HG03103 (cell line): ENCODE measurements at regions not wholly inside any gene's neighbourhood (a gene's known extent, or its start where the extent isn't known, plus 50 kb on each side); places are given as distances from the start of the nearest gene placed in this dataset.
"Not testable (repeated sequence)": the region's sequence is repeated elsewhere in the genome, so short reads cannot be mapped to it uniquely, and the experiment has no call there.

Experiments
- ATAC-seq: cut with Tn5 transposase; IDR thresholded peaks from one replicate; pipeline ENCODE4 v1.9.1; 2021; ENCODE audit warnings: low read depth; ENCODE audit not compliant: unreplicated experiment

DNA sequence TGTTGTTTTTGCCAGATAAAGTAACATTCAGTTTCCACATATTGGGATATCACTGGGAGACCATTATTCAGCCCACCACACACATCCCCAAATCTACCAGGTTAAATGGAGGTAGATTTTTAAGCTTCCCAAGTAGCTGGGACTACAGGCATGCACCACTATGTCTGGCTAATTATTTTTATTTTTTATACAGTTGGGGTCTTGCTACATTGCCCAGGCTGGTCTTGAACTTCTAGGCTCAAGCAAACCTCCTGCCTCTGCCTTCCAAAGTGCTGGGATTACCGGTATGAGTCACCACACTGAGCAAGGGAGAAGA, 96.6 kb upstream of the CHD2 start:
- no peak for ATAC-seq

DNA sequence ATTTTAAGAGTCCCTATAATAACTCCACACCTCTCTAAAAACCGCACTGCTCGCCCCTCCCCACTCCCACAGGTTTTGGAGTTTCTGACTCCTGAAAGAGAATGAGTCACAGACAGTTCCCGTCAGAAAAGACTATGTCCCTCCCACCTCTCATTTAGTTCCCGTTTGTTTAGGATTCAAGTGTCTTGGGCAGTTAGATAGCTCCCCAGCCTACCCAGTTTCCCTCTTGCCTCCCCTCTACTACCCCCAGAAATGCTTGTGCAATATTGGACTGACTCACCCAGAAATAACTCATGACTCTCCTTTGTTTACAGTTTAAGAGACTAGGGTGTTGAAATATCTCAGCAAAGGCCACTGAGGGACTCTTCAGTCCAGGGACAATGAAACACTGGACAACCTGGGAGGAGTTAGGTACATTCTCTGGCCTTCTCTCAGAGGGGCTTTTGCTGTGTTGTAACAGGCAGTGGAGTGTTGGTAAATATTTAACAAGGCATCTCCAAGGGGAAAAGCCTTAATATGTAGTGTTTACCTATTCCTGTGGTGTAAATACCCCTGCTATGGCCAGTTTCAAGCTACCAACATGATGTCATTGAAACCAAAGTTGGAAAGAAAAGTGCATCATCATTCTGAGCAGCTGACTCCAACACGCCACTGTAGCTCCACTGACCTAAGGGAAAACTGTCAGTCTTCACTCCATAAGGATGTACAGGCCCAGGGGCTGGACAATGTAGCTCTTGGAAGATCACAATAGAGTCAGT, 96.1 kb upstream of the CHD2 start:
- peak; percentile 42 for ATAC-seq

DNA sequence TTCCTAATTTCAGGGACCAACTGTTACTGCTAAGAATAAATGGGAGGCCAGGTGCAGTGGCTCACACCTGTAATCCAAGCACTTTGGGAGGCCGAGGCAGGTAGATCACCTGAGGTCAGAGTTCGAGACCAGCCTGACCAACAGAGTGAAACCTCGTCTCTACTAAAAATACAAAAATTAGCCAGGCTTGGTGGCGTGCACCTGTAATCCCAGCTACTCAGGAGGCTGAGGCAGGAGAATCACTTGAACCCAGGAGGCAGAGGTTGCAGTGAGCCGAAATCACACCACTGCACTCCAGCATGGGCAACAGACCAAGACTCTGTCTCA, 95.6 kb upstream of the CHD2 start:
- not testable (repeated sequence) for ATAC-seq

- ATAC-seq: no peak
These were observed 94.9 kb upstream of the CHD2 start for GRCh38 chr15:92805080-92805690.

- ATAC-seq: not testable (repeated sequence)
These were observed 94.0 kb upstream of the CHD2 start for GRCh38 chr15:92806171-92806570.

- no peak for ATAC-seq
These were observed 93.4 kb upstream of the CHD2 start for GRCh38 chr15:92806763-92807162.

DNA sequence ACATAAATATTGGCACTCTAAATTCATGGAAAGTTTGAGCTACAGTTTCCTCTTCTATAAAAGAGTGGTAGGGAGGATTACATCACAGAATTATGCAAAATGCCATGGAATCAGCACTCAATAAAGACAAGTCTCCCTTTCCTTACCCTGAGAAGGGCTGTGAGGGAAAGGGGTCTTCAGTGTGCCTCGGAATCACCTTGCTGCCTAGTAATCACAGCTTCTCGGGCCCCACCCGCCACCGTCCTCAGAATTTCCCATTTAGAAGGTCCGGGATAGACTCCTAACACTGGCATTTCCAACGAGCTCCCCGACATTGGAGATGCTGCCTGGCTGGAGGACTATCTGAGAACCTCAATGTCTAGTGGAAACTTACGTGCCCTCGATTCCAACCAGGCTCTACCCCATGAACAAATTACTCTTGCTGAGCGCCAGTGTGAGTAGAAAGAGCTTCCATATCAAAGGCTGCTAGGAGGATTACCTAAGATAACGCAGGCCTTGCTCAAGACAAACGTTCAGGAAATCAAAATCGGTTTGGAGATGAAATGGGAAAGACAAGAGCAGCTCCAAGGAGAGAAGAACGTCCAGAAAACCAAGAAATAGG, 92.1 kb upstream of the CHD2 start:
- ATAC-seq: no peak

GRCh38 chr15:92808598-92809063, 91.5 kb upstream of the CHD2 start:
- peak; percentile 14 for ATAC-seq

DNA sequence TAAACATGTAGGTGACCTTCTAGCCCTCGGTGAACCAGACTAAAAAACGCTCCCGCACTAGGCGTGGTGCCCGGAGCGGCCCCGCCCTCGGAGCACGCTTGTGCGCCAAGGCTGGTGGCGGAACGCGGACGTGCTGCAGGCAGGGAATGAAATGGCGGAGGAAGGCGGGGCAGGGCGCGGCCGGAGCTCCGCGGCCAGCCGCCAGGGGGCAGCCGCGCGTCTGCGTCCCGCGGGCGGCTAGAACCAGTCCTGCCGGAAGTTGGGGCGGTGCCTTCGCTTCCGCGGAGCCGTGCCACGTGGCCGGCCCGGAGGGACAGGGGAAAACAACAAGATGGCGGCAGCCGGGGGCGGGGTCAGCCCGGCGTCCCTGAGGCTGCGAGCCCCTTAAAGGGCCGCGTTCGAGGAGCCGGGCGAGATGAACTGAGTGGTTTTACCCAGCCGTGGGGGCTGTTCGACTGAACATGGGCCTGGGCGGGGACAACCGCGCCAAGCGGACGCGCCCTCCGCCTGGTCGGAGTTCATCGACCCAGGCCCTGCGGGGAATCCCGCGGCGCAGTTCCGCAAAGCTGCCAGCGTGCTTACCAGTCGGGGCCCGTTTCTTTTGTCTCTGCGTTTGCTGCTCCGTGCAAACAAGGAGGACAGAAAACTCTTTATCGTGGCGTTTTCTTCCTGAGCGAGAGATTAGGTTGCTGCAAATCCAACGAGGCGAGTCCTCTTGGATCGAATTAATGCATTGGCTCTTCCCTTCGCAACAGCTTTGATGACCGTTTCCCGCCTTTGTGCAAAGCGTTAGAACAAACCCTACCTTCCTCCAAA, 90.9 kb upstream of the CHD2 start:
- peak; percentile 71 for ATAC-seq

- ATAC-seq: no peak
These were observed 90.2 kb upstream of the CHD2 start for GRCh38 chr15:92809880-92810361.

DNA sequence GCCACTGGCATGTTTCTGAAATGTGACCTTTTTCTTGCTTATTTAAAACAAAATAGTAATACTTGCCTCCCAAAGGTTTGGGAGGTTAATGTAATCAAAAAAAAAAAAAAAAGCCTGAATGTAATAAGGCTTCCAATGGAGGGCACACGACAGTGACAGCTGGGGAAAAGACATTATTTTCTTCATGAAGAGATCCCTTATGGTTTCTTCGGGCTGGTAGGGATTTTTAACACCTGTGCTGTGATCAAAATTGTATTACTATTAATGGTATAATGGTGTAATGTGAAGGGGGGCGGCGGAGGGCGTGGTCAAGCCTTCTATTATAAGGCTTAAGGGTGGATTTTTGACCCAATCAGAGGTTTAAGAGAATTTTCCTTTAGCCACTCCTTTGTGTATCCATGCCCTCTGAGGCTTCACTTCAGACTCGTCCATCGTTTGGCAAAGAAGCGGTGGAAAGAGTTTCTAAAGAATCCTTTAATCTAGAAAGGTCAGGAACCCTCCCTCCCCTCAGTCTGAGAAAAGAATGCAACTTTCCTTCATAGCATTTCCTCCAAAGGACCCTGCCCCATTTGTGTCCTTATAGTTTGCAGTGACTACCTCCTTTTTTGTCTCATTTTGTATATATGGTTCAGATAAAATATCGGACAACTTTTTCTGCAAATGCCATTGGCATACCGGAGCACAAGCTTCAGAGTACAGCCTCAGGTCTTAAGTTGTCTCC, 89.5 kb upstream of the CHD2 start:
- no peak for ATAC-seq

DNA sequence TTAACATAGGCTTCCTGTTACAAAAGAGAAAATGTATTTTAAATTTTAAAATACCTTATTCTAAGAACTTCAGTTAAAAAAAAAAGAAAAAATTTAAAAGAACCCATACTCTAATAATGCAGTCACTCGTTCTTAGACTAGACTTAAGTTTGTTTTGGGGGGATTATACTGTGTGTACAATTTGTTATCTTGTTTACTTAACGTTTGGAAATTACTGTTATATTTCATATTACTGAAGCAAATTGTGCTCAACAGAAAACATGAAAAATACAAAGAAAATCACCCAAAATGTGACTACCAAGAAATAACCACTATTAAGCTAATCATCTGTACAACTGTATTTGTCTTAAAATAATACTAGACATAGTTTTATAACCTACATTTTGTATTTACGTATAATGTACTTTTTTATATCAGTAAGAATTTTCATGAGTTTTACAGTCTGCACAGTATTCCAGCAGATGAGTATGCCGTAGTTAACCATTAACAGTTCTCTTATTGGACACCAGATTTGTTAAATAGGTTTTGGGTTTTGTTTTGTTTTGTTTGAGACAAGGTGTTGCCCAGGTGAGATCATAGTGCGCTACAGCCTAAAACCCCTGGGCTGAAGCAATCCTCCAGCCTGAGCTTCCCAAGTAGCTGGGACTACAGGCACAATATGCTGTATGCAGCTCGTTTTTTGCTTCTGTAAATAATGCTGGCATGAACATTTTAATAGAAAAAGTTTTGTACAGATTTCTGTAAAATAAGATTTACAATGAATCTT, 88.8 kb upstream of the CHD2 start:
- ATAC-seq: no peak

GRCh38 chr15:92812271-92812670, 87.9 kb upstream of the CHD2 start:
- no peak for ATAC-seq

DNA sequence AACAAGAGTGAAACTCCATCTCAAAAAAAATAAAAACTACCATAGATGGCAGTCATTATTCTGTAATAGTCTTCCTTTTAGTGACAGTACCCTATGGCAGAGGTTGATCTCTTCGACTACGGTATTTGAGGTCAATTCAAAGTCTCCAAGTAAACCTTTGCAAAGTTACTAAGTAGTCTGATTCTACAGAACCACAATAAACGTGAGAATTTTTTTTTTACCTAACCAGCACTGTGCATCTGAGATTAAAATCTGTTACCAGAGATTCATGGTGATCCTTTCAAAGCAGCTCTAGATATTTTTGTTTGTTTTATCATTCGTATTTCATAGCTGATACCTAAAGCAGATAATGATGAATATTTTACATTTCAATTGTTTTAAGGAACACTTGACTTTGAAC, 86.6 kb upstream of the CHD2 start:
- no peak for ATAC-seq

GRCh38 chr15:92817339-92817886, 82.7 kb upstream of the CHD2 start:
- ATAC-seq: no peak

DNA sequence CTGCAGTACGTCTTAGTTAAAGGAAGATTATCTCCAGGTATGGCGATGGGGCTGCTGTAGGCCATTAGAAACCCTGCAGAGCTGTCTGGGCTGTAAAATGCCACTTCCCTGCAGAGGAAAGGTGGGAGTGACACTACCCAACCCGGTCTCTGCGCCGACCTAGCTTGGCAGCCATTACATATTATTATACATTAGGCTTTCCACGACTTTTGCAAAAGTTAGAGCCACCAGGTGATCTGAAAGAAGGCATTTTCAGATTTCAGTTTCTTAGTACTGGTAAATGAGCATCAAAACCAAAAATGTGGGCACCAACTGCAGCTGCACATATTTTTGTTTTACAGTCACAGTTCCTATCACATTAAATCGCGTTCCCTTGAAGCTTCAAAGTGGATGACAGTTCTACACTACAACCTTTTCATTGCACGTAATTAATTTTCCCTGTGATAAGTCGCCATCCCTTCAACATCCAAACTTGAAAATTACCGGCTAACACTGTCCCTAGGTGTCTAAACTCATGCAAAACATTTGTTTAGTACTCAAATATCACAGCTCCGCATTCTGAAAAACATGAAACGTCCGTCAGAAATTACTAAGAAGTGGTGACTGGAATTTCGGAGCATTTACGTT, 81.4 kb upstream of the CHD2 start:
- ATAC-seq: no peak

- ATAC-seq: no peak
These were observed 80.6 kb upstream of the CHD2 start for GRCh38 chr15:92819278-92820235.
